ENCODE measurements at regions not wholly inside any gene's neighbourhood (a gene's known extent, or its start where the extent isn't known, plus 50 kb on each side); places are given as distances from the start of the nearest gene placed in this dataset.

GRCh38 chr13:57784633-57785032 is 153.1 kb downstream of the PCDH17 start:
- TF ChIP-seq, protein P1, sequence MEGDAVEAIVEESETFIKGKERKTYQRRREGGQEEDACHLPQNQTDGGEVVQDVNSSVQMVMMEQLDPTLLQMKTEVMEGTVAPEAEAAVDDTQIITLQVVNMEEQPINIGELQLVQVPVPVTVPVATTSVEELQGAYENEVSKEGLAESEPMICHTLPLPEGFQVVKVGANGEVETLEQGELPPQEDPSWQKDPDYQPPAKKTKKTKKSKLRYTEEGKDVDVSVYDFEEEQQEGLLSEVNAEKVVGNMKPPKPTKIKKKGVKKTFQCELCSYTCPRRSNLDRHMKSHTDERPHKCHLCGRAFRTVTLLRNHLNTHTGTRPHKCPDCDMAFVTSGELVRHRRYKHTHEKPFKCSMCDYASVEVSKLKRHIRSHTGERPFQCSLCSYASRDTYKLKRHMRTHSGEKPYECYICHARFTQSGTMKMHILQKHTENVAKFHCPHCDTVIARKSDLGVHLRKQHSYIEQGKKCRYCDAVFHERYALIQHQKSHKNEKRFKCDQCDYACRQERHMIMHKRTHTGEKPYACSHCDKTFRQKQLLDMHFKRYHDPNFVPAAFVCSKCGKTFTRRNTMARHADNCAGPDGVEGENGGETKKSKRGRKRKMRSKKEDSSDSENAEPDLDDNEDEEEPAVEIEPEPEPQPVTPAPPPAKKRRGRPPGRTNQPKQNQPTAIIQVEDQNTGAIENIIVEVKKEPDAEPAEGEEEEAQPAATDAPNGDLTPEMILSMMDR (conservative IDR thresholded peaks at IDR 0.05; ENCODE audit: low read depth, low read length): no peak
- no peak for TF ChIP-seq EZH2 (IDR thresholded peaks at IDR 0.05; ENCODE audit: borderline replicate concordance, low read depth, low read length, poor library complexity, severe bottlenecking)
- no peaks in the 10 kb centered on the region for H3K36me3 ChIP-seq (ENCODE audit: insufficient read depth, low read length, poor library complexity, severe bottlenecking)
- H3K27ac ChIP-seq (ENCODE audit: low read depth, low read length, poor library complexity, severe bottlenecking): no peak overlapping the region
- no peaks in the 10 kb centered on the region for H3K27me3 ChIP-seq (replicated peaks; ENCODE audit: insufficient read depth, low read depth, low read length, poor library complexity)
- H3K9me3 ChIP-seq (ENCODE audit: low read depth, low read length, poor library complexity, severe bottlenecking): no peaks in the 10 kb centered on the region
- CTCF ChIA-PET: no interaction called here
- POLR2A ChIA-PET (ENCODE audit: low non-redundant PET): no interaction called here
- BruUV-seq (replicated peaks): no TSS peak
- no peak overlapping the region for H3K4me3 ChIP-seq (ENCODE audit: low read depth, low read length, poor library complexity, severe bottlenecking)
- DNase-seq (ENCODE audit: low spot score): no peak
- H3K4me1 ChIP-seq (ENCODE audit: insufficient read depth, low read length, poor library complexity, severe bottlenecking): no peaks in the 10 kb centered on the region
- intact Hi-C loops (cut with micrococcal nuclease; ENCODE audit: unreplicated experiment): no loop called here

DNA sequence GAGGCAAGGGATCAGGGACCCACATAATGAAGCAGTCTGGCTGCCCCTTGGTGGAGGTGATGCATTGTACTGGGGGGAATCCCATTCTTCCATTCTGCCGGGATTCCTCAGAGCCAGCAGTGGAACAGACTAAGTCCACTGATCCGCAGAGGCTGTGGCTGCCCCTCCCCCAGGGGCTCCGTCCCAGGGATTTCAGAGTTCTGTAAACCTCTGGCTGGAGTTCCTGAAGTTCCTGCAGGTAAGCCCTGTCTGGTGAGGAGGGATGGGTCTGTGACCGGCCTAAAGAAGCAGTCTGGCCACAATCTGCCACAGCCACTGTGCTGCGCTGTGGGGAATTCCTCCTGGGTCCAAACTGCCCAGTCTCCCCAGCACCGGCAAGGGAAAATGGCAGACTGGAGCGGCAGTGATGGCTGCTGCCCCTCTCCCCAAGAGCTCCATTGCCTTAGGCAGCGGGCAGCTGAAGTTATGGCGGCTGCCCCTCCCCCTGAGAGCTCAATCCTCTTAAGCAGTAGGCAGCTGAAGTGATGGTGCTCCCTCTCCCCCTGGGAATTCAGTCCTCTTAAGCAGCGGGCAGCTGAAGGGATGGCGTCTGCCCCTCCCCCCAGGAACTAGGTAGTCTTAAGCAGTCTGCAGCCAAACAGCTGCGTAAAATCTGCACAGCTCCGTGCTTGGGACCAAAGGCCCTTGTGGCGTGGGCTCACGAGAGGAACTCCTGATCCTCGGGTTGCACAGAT is 155.7 kb downstream of the PCDH17 start:
- Histone ChIP-seq H3K4me3 (ENCODE audit: low read depth, low read length, poor library complexity, severe bottlenecking) (no peak overlapping the region), H3K4me1 (ENCODE audit: insufficient read depth, low read length, poor library complexity, severe bottlenecking) (no peaks in the 10 kb centered on the region), H3K27ac (ENCODE audit: low read depth, low read length, poor library complexity, severe bottlenecking) (no peak overlapping the region), H3K36me3 (ENCODE audit: insufficient read depth, low read length, poor library complexity, severe bottlenecking) (no peaks in the 10 kb centered on the region), H3K27me3 (replicated peaks; ENCODE audit: insufficient read depth, low read depth, low read length, poor library complexity) (no peaks in the 10 kb centered on the region), H3K9me3 (ENCODE audit: low read depth, low read length, poor library complexity, severe bottlenecking) (no peaks in the 10 kb centered on the region)
- no peak for TF ChIP-seq EZH2 (IDR thresholded peaks at IDR 0.05; ENCODE audit: borderline replicate concordance, low read depth, low read length, poor library complexity, severe bottlenecking)
- TF ChIP-seq, protein P1 (conservative IDR thresholded peaks at IDR 0.05; ENCODE audit: low read depth, low read length): no peak
- intact Hi-C loops (cut with micrococcal nuclease; ENCODE audit: unreplicated experiment): no loop called here
- BruUV-seq (replicated peaks): no TSS peak
- ChIA-PET POLR2A (ENCODE audit: low non-redundant PET) (no interaction called here), CTCF (no interaction called here)
- DNase-seq (ENCODE audit: low spot score): peak; percentile 34

- Histone ChIP-seq H3K27me3 (replicated peaks; ENCODE audit: insufficient read depth, low read depth, low read length, poor library complexity) (no peaks in the 10 kb centered on the region), H3K27ac (ENCODE audit: low read depth, low read length, poor library complexity, severe bottlenecking) (no peak overlapping the region), H3K36me3 (ENCODE audit: insufficient read depth, low read length, poor library complexity, severe bottlenecking) (no peaks in the 10 kb centered on the region), H3K9me3 (ENCODE audit: low read depth, low read length, poor library complexity, severe bottlenecking) (no peaks in the 10 kb centered on the region), H3K4me1 (ENCODE audit: insufficient read depth, low read length, poor library complexity, severe bottlenecking) (no peaks in the 10 kb centered on the region), H3K4me3 (ENCODE audit: low read depth, low read length, poor library complexity, severe bottlenecking) (no peak overlapping the region)
- no peak for DNase-seq (ENCODE audit: low spot score)
- TF ChIP-seq, protein P1 (conservative IDR thresholded peaks at IDR 0.05; ENCODE audit: low read depth, low read length): no peak
- no peak for TF ChIP-seq EZH2 (IDR thresholded peaks at IDR 0.05; ENCODE audit: borderline replicate concordance, low read depth, low read length, poor library complexity, severe bottlenecking)
- no TSS peak for BruUV-seq (replicated peaks)
- intact Hi-C loops (cut with micrococcal nuclease; ENCODE audit: unreplicated experiment): no loop called here
- POLR2A ChIA-PET (ENCODE audit: low non-redundant PET): no interaction called here
- CTCF ChIA-PET: no interaction called here
Measured at GRCh38 chr13:57799624-57800023, 168.1 kb downstream of the PCDH17 start.

Measured in A673 (cell line).